Kidney epithelial cell (primary cell): ENCODE measurements at regions not wholly inside any gene's neighbourhood (a gene's known extent, or its start where the extent isn't known, plus 50 kb on each side); places are given as distances from the start of the nearest gene placed in this dataset.

Source experiments
- DNase-seq: peaks from one replicate; pipeline ENCODE4 v3.0.0-alpha.2; 2010; ENCODE audit warnings: low read depth
- H3K27me3 ChIP-seq: 2 replicates; pipeline ENCODE4 v1.6.0; 2011; ENCODE audit warnings: low read length; ENCODE audit not compliant: control insufficient read depth, insufficient read depth
- H3K36me3 ChIP-seq: 2 replicates; pipeline ENCODE4 v1.5.1; 2011; ENCODE audit warnings: low read length; ENCODE audit not compliant: control insufficient read depth, insufficient read depth
- H3K4me3 ChIP-seq: 2 replicates; pipeline ENCODE4 v1.5.1; 2011; ENCODE audit warnings: low read depth, mild to moderate bottlenecking, control low read depth, low read length
- CTCF ChIP-seq: IDR thresholded peaks from 2 replicates; pipeline ENCODE4 v1.5.1; 2011; ENCODE audit warnings: mild to moderate bottlenecking, moderate library complexity, low read length, control low read depth, inconsistent platforms; ENCODE audit not compliant: insufficient read depth, poor library complexity, severe bottlenecking

GRCh38 chr4:128371876-128372275 lies 84.3 kb upstream of the PGRMC2 start:
- no peak for DNase-seq
- no peak for TF ChIP-seq CTCF
- H3K36me3 ChIP-seq = no peaks in the 10 kb centered on the region
- no peaks in the 10 kb centered on the region for H3K27me3 ChIP-seq
- H3K4me3 ChIP-seq = no peak overlapping the region

- Histone ChIP-seq H3K4me3 (no peak overlapping the region), H3K27me3 (no peaks in the 10 kb centered on the region), H3K36me3 (no peaks in the 10 kb centered on the region)
- TF ChIP-seq CTCF = no peak
- DNase-seq = no peak
Observed at GRCh38 chr4:128371001-128371777, 83.6 kb upstream of the PGRMC2 start.

- no peak for TF ChIP-seq CTCF
- Histone ChIP-seq H3K4me3 (no peak overlapping the region), H3K36me3 (no peaks in the 10 kb centered on the region), H3K27me3 (no peaks in the 10 kb centered on the region)
- DNase-seq = no peak
Observed at GRCh38 chr4:128366212-128366611, 78.6 kb upstream of the PGRMC2 start.

- no peaks in the 10 kb centered on the region for H3K36me3 ChIP-seq
- no peaks in the 10 kb centered on the region for H3K27me3 ChIP-seq
- TF ChIP-seq CTCF = no peak
- DNase-seq = no peak
- no peak overlapping the region for H3K4me3 ChIP-seq
Observed at GRCh38 chr4:128364565-128364964, 77.0 kb upstream of the PGRMC2 start.

GRCh38 chr4:128363966-128364365 lies 76.4 kb upstream of the PGRMC2 start:
- H3K36me3 ChIP-seq = no peaks in the 10 kb centered on the region

More at GRCh38 chr4:128363966-128364365, 76.4 kb upstream of the PGRMC2 start:
- TF ChIP-seq CTCF = no peak
- DNase-seq = no peak
- no peak overlapping the region for H3K4me3 ChIP-seq
- H3K27me3 ChIP-seq = no peaks in the 10 kb centered on the region
